ENCODE measurements at regions not wholly inside any gene's neighbourhood (a gene's known extent, or its start where the extent isn't known, plus 50 kb on each side); places are given as distances from the start of the nearest gene placed in this dataset.

DNA sequence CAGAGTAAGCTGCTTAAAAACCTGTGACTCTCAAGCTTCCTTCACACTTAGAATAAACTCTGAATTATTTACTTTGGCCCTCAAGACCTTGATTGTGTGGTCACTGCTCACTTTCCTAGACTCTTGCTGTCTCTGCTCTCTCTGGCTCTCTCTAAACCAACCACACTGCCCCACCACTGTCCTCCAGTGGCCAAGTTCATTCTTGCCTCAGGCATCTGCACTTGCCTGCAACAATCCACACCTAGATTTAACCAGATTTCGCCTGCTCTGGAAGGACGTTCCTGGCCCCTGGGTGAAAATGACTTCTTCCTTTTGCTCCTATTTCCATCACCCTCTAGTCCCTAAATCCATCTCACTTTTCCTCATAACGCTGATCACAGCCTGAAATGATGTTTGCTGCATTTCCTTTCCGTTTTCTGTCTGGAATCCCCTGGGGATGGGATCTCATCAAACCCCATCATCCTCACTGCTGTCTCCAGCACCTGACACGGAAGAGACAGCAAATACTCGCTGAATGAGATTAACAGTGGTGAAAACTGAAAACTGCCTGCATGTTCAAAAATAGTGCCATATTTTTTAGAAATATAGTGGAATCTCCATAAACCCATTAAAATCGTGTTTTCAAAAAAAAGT lies 232.6 kb downstream of the UQCRFS1 start:
- TF ChIP-seq, protein P1, sequence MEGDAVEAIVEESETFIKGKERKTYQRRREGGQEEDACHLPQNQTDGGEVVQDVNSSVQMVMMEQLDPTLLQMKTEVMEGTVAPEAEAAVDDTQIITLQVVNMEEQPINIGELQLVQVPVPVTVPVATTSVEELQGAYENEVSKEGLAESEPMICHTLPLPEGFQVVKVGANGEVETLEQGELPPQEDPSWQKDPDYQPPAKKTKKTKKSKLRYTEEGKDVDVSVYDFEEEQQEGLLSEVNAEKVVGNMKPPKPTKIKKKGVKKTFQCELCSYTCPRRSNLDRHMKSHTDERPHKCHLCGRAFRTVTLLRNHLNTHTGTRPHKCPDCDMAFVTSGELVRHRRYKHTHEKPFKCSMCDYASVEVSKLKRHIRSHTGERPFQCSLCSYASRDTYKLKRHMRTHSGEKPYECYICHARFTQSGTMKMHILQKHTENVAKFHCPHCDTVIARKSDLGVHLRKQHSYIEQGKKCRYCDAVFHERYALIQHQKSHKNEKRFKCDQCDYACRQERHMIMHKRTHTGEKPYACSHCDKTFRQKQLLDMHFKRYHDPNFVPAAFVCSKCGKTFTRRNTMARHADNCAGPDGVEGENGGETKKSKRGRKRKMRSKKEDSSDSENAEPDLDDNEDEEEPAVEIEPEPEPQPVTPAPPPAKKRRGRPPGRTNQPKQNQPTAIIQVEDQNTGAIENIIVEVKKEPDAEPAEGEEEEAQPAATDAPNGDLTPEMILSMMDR (IDR thresholded peaks at IDR 0.05; ENCODE audit: low read depth, low read length, missing control alignments): no peak
- DNase-seq (ENCODE audit: low read depth): no peak

DNA sequence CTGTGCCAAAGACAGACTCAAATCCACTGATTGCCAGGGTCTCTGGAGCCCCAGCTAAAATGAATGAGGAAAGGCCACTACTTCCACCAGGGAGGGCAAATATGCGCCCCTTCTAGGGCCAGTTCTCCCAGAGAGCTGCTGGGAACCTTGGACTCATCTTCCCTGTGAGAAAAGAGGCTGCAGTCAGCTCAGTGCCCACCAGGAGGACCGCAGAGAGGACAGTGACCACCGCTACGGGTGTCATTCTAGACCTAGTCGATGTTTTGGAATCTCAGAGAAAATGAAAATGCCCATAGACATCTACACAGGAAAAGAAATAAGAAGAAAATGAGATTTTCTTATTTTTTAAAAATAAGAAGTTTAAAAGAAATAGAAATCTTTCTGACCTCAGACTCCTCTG lies 235.1 kb downstream of the UQCRFS1 start:
- no peak for DNase-seq (ENCODE audit: low read depth)
- no peak overlapping the region for H3K4me3 ChIP-seq (ENCODE audit: low read depth, low read length)
- TF ChIP-seq, protein P1 (IDR thresholded peaks at IDR 0.05; ENCODE audit: low read depth, low read length, missing control alignments): no peak

More for the DNA sequence above, 232.6 kb downstream of the UQCRFS1 start:
- no peak overlapping the region for H3K4me3 ChIP-seq (ENCODE audit: low read depth, low read length)

DNA sequence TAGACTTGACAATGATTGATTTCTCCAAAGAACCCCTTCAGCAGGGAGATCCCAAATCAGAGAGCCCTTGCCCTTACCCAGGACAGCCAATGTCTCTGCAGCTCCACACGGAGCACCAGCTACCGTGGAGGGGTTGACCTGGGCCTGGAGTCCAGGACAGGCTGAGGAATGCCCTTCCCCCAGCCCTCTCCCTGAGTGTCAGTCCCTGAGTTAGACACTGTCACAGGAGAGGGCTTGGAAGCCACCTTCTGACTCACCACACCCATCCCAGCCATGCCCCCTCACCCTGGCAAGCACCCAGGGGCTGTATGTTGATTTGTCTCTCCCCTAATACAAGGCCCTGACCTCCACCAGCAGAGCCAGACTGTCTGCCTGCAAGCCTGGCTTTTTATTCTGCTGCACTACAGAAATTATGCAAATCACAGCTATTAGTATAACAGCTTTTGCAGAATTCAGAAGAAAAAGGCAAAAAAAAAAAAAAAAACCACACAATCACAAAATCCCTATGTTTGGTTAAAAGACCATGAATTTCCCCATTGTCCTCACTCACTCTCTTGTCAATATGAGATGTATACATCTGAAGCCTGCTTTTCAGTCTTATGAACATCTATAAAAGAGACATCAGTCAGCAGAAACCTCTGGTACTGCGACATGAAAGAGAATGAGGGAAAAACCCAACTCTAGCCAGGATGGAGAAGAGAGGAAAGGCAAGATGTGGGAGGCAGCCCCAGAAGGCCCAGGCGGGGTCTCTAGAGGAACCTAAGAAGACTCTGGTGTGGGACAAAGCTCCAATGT lies 240.7 kb downstream of the UQCRFS1 start:
- TF ChIP-seq, protein P1 (IDR thresholded peaks at IDR 0.05; ENCODE audit: low read depth, low read length, missing control alignments): no peak
- H3K4me3 ChIP-seq (ENCODE audit: low read depth, low read length): no peak overlapping the region
- no peak for DNase-seq (ENCODE audit: low read depth)

DNA sequence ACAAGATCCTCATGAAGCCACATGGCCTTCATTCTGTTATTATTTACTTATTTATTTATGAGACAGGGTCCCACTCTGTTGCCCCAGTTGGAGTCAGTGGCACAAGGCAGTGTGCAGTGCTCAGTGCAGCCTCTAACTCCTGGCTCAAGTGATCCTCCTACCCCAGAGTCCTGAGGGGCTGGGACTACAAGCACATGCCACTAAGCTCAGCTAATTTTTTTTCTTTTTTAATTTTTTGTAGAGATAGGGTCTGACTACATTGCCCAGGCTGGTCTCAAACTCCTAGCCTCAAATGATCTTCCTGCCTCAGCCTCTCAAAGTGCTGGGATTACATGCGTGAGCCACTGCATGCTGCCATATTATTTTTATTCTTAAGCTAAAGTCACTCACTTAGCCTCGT lies 241.4 kb downstream of the UQCRFS1 start:
- TF ChIP-seq, protein P1 (IDR thresholded peaks at IDR 0.05; ENCODE audit: low read depth, low read length, missing control alignments): no peak
- H3K4me3 ChIP-seq (ENCODE audit: low read depth, low read length): no peak overlapping the region
- DNase-seq (ENCODE audit: low read depth): no peak

DNA sequence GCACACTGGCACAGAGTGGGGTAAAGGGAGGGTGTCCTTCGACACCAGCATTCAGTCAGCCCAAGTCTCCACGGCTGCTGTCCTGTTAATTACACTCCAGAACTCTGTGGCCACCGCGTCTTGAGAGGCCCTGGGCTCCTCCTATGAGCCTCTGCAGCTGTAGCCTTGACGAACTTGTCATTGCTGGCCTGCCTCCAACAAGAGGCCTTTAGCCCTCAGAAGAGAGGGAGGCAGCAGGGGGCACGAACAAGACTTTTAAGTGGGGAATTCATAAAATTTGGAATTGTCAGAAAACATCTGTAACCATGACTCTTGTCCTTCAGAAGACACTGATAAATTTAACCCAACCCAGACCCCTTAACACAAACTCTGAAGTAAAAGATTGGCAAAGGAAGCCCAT lies 241.9 kb downstream of the UQCRFS1 start:
- DNase-seq (ENCODE audit: low read depth): no peak
- TF ChIP-seq, protein P1 (IDR thresholded peaks at IDR 0.05; ENCODE audit: low read depth, low read length, missing control alignments): no peak
- no peak overlapping the region for H3K4me3 ChIP-seq (ENCODE audit: low read depth, low read length)

DNA sequence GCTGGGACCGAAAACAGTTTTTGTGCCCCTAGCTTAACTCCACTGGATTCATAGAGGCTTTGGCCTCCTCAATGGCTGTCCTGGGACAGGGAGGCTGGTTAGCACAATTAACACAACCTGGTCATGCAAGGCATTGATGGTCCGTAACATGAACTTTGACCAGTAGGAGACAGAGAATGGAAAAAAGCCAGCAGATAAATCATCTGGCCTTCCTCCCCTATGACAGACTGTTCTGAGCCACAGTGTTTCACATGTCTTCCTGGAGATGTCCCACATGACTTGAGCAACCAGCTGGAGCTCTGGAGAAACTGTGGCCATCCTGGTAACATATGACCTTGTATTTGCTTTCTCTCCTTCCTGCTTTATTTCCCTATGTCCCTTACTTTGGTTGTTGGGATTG lies 244.2 kb downstream of the UQCRFS1 start:
- TF ChIP-seq, protein P1 (IDR thresholded peaks at IDR 0.05; ENCODE audit: low read depth, low read length, missing control alignments): no peak
- no peak overlapping the region for H3K4me3 ChIP-seq (ENCODE audit: low read depth, low read length)
- no peak for DNase-seq (ENCODE audit: low read depth)
